OCI-LY7 (cell line): ENCODE measurements at regions not wholly inside any gene's neighbourhood (a gene's known extent, or its start where the extent isn't known, plus 50 kb on each side); places are given as distances from the start of the nearest gene placed in this dataset.

Source experiments
- EZH2phosphoT487 ChIP-seq: fragments of 200-600 bp; sonication (generic); IDR thresholded peaks from 2 replicates; pipeline ENCODE4 v1.6.1; 2018; ENCODE audit warnings: low read depth, borderline replicate concordance, mild to moderate bottlenecking, mixed run types, antibody characterized with exemption, low read length, moderate library complexity, mixed read lengths
- TF ChIP-seq, protein P1 (sequence below): fragments of 200-600 bp; sonication (generic); conservative IDR thresholded peaks from 2 replicates; pipeline ENCODE4 v1.5.1; 2014; ENCODE audit warnings: mild to moderate bottlenecking, antibody characterized with exemption, low read length, moderate library complexity, mixed read lengths

- TF ChIP-seq, protein P1, sequence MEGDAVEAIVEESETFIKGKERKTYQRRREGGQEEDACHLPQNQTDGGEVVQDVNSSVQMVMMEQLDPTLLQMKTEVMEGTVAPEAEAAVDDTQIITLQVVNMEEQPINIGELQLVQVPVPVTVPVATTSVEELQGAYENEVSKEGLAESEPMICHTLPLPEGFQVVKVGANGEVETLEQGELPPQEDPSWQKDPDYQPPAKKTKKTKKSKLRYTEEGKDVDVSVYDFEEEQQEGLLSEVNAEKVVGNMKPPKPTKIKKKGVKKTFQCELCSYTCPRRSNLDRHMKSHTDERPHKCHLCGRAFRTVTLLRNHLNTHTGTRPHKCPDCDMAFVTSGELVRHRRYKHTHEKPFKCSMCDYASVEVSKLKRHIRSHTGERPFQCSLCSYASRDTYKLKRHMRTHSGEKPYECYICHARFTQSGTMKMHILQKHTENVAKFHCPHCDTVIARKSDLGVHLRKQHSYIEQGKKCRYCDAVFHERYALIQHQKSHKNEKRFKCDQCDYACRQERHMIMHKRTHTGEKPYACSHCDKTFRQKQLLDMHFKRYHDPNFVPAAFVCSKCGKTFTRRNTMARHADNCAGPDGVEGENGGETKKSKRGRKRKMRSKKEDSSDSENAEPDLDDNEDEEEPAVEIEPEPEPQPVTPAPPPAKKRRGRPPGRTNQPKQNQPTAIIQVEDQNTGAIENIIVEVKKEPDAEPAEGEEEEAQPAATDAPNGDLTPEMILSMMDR = no peak
- no peak for TF ChIP-seq EZH2phosphoT487
These were observed 170.9 kb upstream of the EXOC2 start for GRCh38 chr6:863831-864230.
